NCI-H1048 (cell line): ENCODE measurements at regions not wholly inside any gene's neighbourhood (a gene's known extent, or its start where the extent isn't known, plus 50 kb on each side); places are given as distances from the start of the nearest gene placed in this dataset.

Experiments used
- DNase-seq: peaks from one replicate; lab custom pipeline; 2025; lab: John Stamatoyannopoulos, UW

DNA sequence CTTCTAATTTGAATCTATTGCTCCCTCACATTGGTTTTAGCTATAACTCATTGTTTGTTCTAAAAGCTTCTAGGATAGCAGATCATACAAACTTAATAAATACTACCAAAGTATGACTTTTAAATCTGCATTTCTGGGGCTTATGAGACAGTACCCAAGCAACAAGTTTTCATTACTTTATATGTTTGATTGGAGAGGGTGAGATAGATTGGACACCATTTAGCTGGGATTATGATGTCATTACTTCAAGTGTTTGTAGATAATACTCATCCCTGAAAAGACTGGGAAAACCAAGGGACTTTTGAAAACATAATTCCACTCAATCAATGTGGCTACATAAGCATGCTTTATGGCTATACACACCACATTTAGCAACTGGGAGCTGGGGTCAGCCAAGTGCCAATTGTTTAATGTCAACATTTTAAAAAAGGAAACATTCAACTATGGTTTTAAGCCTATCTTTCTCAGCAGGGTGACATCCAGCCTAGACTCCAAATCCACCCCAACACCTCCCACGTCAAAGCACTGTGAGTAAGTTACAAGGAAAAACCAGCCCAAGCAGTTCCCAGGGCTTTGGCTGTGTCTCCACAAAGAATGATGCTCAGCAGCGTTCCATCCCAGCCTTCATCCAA lies 119.9 kb downstream of the ETAA1 start:
- no peak for DNase-seq

DNA sequence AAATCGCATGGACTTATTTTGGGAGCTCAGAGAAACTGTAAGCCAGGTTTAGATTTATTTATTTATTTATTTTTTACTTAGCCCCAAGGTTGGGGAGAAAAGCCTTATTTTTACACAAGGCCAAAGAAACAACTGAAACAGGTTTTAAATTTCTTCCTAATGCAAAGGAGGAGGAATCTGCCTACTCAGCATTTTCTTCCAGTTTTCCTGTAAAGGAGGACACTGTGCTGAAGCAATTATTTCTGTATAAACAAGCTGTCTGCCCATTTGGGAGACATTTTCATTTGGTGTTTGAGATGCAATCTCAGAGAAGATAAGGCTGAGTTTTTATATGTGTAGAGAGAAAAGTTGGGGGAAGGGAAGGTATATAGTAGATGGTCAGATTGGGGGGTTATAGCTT lies 125.0 kb downstream of the ETAA1 start:
- no peak for DNase-seq

DNA sequence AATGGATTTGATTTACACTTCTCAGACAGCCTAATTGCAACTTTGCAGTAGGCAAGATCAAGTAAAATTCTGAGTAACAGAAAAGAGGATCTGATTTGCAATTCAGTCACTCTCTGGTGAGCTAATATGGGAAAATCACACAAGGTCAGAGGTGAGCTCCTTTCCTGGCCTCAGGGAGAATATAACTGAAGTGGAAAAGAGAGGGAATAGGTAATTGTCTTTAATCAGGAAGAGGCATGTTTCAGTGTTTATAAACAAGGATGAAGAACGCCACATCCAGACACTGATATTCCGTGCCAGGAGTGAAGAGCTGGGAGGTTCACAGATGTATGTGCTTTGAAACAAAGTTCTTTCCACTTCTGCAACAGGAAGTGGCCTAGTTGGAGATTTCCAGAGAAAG lies 127.1 kb downstream of the ETAA1 start:
- no peak for DNase-seq

DNA sequence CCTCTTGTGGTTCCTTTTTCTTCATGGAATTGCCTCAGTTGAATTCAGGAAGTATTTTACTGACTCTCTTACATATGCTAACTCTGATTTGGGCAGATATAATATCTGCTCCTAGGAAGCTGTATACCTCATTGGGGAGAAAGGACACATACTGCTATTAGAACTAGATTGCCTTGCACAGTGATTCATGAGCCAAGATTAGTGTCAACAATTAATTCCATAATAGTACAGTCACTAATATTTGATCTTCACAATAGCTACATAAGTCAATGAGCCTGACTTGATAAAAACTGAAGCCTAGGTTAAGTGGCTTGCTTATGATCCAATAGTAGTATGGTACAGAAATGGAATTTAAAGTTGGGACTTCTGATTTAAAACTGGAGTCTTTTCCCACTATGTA lies 127.6 kb downstream of the ETAA1 start:
- DNase-seq: no peak

DNA sequence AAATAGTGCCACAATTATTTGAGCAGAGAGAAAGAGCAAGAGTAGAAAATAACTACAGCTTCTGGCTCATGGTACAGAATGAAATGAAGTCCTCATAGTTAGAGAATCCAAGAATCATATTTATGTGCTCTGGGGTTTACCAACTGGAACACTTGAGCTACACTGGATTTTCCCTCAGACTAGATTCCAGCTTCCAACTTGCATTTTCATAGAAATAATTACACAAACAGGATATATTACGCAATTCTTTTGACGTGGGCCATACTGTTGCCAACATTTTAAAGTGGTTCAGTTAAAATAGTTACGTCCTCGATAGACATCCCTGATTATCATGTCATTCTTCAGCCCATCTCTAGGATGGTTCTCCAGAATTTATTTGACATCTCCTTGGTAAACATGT lies 129.2 kb downstream of the ETAA1 start:
- DNase-seq: no peak

DNA sequence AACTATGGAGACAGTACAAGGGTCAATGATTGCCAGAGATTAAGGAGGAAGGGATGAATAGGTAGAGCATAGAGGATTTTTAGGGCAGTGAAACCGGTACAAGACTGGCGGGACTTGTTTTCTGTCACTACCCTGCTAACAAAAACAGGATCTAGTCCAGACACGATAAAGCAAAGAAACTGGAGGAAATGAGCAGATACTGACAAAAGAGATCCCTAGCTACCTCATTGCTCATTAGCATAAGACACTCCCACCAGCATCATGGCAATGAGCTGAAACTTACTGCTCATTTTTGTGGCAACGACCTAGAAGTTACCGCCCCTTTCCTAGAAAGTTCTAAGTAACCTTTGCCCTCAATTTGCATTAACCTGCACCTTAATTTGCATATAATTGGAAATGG lies 131.2 kb downstream of the ETAA1 start:
- DNase-seq: no peak

DNA sequence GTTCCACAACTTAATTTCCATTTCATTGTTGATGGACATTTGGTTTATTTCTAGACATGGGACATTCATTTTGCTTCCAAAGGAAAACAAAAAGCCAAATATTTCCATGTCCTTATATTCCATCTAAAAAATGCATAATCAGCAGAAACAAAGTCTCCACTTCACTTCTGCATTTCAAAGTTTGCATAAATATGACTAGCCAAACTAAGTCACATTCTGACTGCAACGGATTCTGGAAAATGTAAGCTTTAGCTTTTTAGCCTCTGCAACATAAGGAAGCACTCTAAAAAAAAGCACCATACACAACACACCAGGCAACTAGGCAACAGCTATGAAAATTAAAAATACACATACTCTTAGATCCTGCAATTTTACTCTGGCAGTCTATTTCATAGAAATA lies 135.3 kb downstream of the ETAA1 start:
- DNase-seq: no peak

DNA sequence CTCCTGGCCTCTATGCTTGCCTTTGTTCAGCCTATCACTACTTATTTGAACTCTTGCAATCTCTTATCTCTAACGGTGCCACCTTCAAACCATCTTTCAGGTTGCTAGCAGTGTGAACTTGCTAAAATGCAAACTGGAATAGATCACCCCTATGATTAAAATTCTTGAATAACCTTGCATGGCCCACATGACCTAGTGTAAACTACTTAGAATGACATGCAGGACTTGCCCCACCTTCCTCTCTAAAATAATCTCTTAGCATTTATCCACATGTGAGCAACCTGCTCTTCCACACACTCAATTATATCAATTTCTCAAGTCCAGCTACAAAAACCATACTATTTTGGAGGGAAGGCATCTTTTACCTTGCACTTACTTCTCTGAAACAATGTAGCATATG lies 137.6 kb downstream of the ETAA1 start:
- DNase-seq: no peak

DNA sequence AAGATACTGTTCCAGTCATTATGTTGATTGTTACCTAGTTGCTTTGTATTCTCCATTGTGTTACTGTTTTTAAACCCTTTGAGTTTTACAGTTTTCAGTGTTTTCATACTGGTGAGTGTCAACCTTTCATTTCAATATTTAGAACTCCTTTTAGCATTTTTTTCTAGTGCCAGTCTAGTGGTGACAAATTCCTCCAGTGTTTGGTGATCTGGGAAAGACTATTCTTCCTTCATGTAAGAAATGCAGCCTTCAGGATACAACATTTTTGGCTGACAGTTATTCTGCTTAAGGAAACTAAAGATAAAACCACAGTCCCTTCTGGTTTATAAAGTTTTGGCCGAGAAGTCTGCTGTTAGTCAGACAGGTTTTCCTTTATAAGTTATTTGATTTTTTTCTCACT lies 143.8 kb downstream of the ETAA1 start:
- no peak for DNase-seq

DNA sequence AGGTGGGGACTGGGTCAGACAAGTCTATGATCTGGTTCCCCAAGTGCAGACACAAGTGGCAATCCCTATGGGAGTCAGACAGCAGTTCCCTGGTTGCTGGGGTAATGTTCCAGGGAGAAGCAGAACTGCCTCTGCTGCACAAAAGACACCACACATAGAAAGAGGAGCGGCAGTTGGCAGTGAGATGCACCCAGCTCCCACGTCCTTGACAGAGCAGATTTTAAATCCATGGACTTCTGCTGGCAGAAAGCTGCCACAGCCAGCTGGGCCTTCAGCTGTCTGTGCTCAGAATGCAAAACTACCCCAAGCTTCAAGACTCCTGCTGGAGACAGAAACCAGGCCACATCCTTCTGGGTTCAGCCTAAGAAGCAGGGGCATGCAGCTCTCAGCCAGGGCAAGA lies 147.2 kb downstream of the ETAA1 start:
- DNase-seq: no peak

DNA sequence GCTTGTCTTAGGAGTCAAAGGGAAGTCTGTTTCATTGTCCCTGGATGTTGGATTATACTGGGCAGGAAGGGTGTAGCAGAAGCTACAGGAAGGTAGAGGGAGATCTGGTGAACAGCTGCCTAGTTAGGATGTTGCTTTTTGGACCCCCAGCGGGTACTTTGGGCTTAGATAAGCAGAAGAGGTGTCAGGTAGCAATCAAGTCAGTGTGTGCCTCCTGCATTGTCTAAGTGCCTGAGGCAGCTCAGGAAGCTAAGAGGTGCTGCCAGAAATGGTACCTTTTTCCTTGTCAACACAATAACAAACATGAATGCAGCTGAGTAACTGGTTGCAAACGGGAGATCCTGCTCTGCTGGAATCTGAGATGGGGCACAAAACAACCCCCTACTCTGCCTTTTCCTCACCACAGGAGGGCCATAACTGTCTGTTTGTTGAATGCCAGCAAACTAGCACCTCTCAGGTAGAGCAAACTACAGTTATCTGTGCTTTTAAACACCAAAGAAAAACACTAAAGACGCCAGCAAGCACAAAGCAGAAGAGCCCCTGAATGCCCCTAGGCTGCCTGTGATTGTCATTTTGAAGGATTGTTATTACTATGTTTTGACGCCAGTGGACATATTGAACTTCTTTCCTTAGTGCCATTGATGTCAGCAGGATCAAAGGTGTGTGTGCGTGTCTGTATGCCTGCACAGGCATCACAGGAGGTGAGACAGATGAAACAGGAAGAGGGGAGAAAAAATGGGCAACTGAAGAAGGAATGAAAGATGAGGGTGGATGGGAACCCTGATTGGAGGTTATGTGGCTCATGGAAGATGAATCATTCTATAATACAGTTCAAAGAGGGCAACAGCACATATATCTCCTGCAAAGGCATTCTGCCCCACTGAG lies 151.4 kb downstream of the ETAA1 start:
- no peak for DNase-seq

DNA sequence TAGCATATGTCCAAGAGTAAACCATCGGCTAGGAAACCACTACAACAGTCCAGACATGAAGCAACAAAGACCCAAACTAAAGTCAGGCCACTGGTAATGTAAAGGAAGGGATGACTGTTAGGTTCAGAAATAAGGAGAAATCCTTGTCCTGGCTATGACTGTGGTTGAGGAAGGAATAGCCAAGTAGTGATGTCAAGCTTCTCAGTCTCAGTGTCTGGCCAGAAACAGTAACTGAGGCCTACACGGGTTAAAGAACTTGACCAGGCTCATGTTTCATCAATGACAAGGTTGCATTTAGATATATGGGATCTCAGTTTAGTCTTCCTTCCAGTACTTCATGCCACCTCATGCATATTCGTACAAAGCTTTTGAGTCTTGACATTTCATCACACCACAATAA lies 162.0 kb downstream of the ETAA1 start:
- DNase-seq: no peak

DNA sequence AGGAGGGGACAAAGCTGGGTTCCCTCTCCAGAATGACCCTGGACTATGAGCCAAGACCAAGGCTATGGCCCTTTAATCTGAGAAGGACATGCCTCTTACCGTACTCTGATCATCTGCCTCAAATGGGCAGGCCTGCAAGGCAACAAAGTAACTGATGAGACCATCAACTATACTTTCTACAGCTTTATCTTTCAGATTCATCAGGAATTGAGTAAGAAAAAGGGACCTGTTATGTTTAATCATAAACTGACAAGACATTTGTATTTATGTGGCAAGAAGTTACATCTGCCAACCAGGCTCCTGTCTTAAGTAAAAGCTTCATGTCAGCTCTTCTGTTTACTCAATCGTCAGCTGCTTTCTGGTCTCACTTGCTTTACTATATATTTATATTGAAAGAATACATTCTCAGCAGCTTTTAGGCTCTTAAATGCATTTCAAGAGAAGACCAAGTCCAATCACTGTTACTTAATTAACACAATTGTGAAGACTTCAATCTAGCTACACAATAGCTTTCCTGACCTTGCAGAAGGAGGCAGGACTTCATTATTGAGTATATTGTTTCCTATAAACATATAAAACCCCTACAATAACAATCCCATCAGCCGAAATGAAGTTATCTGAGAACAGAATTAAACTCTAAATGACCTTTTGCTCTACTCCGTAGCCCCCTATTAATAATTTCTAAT lies 163.8 kb downstream of the ETAA1 start:
- no peak for DNase-seq

DNA sequence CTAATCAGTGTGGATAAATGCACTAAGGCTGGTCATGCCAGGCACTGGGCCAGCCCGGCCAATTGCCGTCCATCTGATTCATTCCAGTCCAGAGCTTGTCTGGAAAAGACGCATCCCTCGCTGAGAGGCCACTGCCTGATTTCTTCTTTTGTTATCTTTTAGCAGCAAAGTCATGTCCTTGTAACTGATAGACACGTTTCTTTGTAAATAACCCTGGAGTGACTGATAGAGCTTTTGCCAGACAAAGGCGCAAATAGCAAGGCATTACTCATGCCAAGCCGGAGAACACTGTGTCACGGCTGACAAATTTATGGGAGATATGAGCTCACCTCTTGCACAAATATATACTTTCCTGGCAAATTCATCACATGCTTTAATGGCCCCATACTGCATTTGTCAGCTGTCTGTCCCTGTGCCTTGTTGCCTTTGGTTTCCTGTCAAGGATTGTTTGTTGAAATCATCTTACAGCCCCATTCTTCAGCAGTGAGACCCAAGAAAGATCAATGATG lies 164.4 kb downstream of the ETAA1 start:
- DNase-seq: no peak

DNA sequence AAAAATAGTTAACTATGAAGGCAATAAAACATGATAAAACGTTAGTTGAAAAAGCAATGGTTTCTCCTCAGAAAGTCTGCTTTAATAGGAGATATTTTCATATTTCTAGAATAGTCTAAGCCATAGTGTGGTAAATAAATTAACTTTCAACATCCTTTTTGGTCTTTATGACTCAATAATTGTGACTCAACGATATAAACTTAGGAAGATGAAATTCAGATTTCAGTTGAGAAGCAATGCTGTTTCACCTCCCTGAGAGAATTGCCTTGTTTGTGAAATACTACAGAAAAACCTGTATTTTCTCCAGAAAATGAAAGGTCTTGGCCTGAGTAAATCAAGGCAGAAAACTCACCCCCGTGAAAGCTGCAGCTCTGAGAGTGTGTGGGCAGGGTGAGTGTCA lies 166.9 kb downstream of the ETAA1 start:
- DNase-seq: no peak

DNA sequence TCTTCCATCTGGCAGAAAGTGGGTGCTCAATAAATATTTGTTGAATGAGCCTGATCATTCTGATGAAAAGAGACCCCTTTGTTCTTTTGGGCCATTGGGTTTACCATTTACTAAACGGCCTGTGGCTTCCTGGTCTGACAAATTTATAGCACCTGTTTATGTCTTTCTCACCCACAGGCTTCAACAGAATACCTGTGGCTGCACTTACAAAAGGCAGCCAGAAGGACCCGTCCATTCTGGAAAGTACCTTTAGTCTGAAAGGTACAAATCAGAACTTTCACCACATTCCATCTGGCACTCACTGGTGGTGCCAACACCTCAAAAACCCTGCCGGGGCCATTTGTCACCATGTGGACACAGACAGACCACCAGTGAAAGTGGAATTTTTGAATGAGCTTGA lies 167.5 kb downstream of the ETAA1 start:
- no peak for DNase-seq

DNA sequence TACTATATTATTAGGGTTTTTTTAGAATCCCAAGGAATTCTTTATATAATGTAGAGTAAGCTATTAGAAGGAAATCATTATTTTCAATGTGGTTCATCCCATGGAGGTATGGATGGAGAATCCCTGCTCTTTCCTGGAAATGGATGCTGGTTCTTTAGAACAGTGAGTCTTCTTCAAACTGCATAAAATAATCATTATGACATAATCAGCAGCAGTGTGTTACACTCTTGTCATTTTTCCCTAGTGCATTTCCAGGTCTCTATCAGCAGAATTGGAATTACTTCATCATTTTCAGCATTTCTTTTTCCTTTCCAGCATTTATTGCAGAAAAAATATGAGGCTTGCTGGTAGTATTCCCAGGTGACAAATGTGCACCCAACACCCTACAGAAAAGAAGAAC lies 168.1 kb downstream of the ETAA1 start:
- DNase-seq: no peak

DNA sequence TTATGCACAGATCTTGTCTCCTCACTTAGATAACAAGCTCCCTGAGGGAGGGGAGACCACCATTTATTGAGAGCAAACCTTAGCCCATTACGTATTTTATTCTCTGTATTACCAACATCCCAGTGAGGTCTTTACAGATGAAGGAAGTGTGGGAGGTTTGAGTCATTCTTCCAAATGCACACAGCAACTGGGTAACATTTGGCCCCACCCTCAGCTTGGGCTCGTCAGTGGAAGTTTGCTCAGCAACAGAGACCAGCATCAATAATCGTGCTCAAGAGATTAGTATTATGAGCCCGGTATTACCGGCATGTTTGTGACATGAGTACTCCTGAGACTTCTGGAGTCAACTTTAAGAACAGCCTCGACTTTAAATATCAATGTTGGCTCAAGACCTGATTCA lies 168.6 kb downstream of the ETAA1 start:
- DNase-seq: no peak

DNA sequence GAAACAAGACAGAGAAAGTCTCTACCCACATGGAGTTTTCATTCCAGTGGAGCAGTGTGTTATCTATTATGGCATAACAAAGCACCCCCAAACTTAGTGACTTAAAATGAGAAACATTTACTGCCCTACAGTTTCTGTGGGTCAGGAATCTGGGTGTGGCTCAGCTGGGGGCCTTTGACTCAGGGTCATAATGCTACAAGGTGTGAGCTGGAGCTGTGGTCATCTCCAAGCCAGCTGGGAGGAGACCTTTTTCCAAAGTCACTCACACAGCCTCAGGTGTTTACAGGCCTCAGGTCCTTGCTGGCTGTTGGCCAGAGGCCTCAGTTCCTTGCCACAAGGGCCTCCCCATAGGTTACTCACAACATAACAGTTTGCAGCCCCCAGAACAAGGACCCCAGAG lies 169.2 kb downstream of the ETAA1 start:
- no peak for DNase-seq

DNA sequence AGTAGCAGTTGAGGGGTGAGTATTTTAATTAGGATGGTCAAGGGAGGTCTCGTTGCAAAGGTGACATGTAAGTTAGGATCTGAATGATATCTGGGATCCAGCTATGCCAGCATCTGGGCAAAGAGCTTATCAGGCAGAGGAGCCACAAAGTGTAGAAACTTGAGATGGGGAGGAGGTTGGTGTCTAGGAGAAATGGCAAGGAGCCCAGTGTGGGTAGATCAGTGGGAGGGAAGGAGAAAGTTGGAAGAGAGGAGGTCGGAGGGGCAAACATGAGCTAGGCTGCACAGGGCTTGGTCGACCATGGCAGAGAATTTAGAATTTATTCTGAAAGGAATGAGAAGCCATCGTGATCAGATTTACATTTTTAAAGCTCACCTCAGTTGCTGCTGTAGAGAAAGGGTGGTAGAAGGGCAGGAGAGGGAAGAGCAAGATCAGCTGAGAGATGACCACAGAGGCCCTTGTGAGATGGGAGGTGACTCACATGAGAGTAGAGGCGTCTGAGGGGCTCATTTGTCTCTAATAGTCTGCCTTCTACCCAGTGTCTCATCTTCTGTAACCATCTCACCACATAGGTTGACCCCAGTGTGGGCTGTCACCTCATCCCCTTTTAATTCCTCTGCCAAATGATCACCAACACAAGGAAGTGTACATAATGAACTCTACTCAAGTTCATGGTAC lies 170.0 kb downstream of the ETAA1 start:
- DNase-seq: no peak

DNA sequence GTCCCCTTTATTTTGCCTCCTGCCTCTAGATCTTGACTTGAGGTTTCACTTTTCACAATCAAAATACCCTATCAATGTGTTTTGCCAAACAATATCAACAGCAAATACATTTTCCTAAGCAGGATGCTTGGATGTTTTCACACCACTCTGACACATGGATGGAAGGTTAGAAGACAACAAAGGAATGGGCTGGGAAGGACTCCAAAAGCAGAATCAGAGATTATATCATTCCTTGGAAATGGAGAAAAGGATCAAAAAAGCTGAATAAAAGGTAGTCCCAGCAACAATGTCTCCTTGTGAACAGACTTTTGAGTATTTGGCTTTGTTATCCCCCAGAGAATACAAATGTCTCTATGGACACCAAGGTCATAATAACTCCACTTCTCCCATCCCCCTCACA lies 170.8 kb downstream of the ETAA1 start:
- DNase-seq: no peak

DNA sequence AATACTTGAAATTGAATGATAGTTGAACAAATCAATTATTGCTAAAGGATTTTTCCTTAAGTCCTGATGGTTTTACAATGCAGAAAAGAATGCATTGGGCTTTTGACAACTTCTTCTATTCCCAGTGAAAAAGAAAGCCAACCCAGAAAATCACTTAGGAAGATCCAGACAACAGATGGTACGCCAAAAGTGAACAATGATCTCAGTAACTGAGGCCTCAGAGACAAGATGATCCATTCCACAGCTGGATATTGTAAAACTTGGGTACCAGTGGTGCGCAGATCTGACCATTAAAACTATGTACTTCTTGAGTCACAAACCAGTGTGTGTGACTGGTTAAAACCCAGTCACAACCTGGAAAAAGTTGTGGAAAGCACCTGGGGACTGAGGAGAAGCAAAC lies 173.5 kb downstream of the ETAA1 start:
- DNase-seq: no peak
